Psoas muscle (tissue), 7 donors: ENCODE measurements at regions not wholly inside any gene's neighbourhood (a gene's known extent, or its start where the extent isn't known, plus 50 kb on each side); places are given as distances from the start of the nearest gene placed in this dataset.

ENCODE experiments used
- ATAC-seq, 4 donors: fragments of 200-7000 bp; cut with Tn5 transposase; one replicate each; pipeline ENCODE4 v1.9.1; 2020; ENCODE audit warnings: moderate library complexity in 3 of 4, mild to moderate bottlenecking in 2 of 4
- DNase-seq, 2 donors: peaks; one replicate each; pipeline ENCODE4 v3.0.0-alpha.2; 2020
- H3K27ac ChIP-seq: fragments of 200-600 bp; one replicate; pipeline ENCODE4 v1.8.0; 2022
- H3K27me3 ChIP-seq, 3 donors: fragments of 200-600 bp in 1 of 3; one replicate each; pipeline versions ENCODE4 v1.6.1 to v1.8.0; 2013 to 2022; ENCODE audit warnings: low read length in 2 of 3, mild to moderate bottlenecking in 2 of 3, moderate library complexity in 1 of 3; ENCODE audit not compliant: insufficient read depth in 3 of 3
- H3K36me3 ChIP-seq, 2 donors: fragments of 200-600 bp in 1 of 2; one replicate each; pipeline versions ENCODE4 v1.6.1 to v1.8.0; 2013 to 2022; ENCODE audit warnings: low read depth in 1 of 2, mild to moderate bottlenecking in 1 of 2, moderate library complexity in 1 of 2; ENCODE audit not compliant: insufficient read depth in 1 of 2
- H3K4me1 ChIP-seq: fragments of 200-600 bp; one replicate; pipeline ENCODE4 v1.8.0; 2022
- H3K4me3 ChIP-seq: fragments of 200-600 bp; one replicate; pipeline ENCODE4 v1.8.0; 2022; ENCODE audit warnings: mild to moderate bottlenecking
- H3K9me3 ChIP-seq: fragments of 200-600 bp; one replicate; pipeline ENCODE4 v1.8.0; 2022
- WGBS, 3 donors: extraction: QIAGEN DNeasy Blood & Tissue Kit; methylation state at CpG; one replicate each; pipeline versions ENCODE4 v1.1.6 to v1.1.7; 2013; 5-methylcytosine and 5-hydroxymethylcytosine counted together
- intact Hi-C, 2 donors: fragments of 100-400 bp; cut with DNase I; formaldehyde crosslinking; loops; one replicate each; pipeline versions ENCODE4 v1.11.0 to v1.14.2; 2022
- TF ChIP-seq, protein P1 (sequence below): fragments of 200-600 bp; IDR thresholded peaks from one replicate; pipeline ENCODE4 v1.8.0; 2022; ENCODE audit warnings: antibody characterized with exemption
- donor health status: healthy with polysubstance abuse.
- donor health status: DM: no; HTN: no; CAD: no; lungs with moderate emphysema.
- donor health status: Bipolar disorder and iron deficiency.
- donor health status: healthy.
- donor health status: DM: yes; HTN: yes; CAD: no.
- donor health status: DM: no; HTN: no; CAD: no.
- donor health status: DM: yes; HTN: yes; CAD: no.

DNA sequence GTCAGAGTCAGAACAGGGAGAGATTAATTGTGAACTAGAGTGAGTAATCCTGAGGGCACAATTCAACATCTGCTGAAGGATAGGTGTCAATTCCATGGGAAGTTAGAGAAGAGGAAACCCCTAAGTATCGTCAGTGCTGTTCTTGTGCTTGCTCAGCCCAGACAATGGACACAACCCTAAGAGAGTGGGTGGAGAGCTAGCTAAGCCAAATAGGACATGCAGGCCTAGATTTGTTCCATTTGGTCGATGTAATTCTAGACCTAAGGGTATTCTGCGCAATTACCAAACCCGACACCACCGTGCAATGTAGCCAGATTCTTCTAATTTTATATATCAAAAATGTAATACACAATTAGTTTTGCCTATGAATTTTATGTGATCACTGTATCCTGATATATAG lies 431.6 kb downstream of the SH3GL2 start:
- Histone ChIP-seq H3K36me3 (no peaks in the 10 kb centered on the region), H3K4me3 (no peak overlapping the region), H3K9me3 (no peaks in the 10 kb centered on the region), H3K4me1 (no peaks in the 10 kb centered on the region), H3K27me3 (no peaks in the 10 kb centered on the region), H3K27ac (no peak overlapping the region)
- 47 to 65% (median 48%) methylated on average over 5 of the region's 5 CpGs for WGBS, 3 donors
- intact Hi-C loops = no loop called here
- TF ChIP-seq, protein P1, sequence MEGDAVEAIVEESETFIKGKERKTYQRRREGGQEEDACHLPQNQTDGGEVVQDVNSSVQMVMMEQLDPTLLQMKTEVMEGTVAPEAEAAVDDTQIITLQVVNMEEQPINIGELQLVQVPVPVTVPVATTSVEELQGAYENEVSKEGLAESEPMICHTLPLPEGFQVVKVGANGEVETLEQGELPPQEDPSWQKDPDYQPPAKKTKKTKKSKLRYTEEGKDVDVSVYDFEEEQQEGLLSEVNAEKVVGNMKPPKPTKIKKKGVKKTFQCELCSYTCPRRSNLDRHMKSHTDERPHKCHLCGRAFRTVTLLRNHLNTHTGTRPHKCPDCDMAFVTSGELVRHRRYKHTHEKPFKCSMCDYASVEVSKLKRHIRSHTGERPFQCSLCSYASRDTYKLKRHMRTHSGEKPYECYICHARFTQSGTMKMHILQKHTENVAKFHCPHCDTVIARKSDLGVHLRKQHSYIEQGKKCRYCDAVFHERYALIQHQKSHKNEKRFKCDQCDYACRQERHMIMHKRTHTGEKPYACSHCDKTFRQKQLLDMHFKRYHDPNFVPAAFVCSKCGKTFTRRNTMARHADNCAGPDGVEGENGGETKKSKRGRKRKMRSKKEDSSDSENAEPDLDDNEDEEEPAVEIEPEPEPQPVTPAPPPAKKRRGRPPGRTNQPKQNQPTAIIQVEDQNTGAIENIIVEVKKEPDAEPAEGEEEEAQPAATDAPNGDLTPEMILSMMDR = no peak
- no peak for DNase-seq
- no peak for ATAC-seq

DNA sequence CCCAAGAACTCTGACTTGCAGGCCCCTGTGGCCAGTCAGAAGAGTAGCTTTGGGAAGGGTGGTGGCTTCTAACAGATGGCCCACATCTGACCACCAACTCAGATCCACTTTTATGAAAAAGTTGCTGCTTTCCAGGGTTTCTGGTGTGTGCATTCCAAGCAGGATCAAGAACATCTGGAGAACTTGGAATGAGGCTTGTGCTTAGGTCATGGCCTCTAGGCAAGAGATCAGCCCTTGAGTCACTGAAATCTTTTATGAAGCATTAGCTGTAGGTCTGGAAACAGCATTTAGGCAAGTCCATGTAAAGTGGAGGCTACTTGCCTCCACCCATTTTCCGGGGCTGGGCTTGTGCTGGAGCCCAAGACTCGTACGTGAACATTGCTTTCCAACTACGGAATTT lies 433.3 kb downstream of the SH3GL2 start:
- Histone ChIP-seq H3K27me3 (no peaks in the 10 kb centered on the region), H3K4me1 (no peaks in the 10 kb centered on the region), H3K27ac (no peak overlapping the region), H3K36me3 (no peaks in the 10 kb centered on the region), H3K9me3 (no peaks in the 10 kb centered on the region), H3K4me3 (no peak overlapping the region)
- DNase-seq = no peak
- WGBS, 3 donors = 57 to 71% (median 60%) methylated on average over 4 of the region's 4 CpGs
- ATAC-seq = no peak
- intact Hi-C loops = no loop called here
- TF ChIP-seq, protein P1 = no peak

DNA sequence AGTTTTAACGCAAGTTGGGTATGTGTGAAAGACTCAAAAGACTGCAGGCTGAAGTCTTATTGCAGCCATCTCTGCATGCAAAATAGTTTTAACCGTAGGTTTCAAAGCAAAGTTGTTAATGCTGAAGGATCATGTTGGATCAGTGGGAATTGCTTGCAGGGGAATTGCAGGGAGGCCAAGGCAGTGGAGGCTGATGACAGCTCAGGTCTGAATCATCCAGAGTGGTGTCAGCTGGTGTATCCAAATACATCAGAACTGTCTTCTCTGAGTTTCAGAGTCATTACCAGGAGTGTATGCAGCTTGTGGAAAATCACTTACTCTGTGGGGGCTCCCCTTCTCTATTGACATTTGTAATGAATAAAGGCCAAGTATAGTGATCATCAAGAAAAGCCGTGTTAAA lies 435.7 kb downstream of the SH3GL2 start:
- TF ChIP-seq, protein P1 = no peak
- Histone ChIP-seq H3K36me3 (no peaks in the 10 kb centered on the region), H3K9me3 (no peaks in the 10 kb centered on the region), H3K27me3 (no peaks in the 10 kb centered on the region), H3K4me3 (no peak overlapping the region), H3K4me1 (no peaks in the 10 kb centered on the region), H3K27ac (no peak overlapping the region)
- no peak for ATAC-seq
- no peak for DNase-seq
- intact Hi-C loops = no loop called here
- 60 to 62% (median 62%) methylated on average over 3 of the region's 3 CpGs for WGBS, 3 donors

DNA sequence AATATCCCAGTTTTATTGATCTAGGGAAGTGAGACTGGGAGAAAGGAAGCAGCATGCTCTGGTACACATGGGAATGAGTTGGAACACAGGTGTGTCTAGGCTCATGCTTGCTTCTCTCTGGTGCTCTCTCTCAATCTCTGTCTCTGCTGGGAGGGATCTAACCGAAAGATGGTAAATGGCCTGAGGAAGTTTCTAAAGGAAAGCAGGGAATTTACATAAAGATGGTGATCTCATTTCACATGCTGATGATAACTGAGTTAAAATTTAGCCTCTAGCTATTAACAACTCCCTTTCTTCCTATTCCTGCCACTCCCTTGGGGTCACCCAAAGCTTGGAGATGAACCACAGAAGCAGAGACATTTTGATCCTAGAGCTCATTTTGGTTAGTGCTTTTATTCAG lies 436.2 kb downstream of the SH3GL2 start:
- no peaks in the 10 kb centered on the region for H3K36me3 ChIP-seq
- TF ChIP-seq, protein P1 = no peak
- H3K9me3 ChIP-seq = no peaks in the 10 kb centered on the region
- DNase-seq = no peak
- intact Hi-C loops = no loop called here
- H3K4me3 ChIP-seq = no peak overlapping the region
- WGBS, 3 donors = 81 to 100% (median 96%) methylated on average over 1 of the region's 1 CpG
- no peaks in the 10 kb centered on the region for H3K27me3 ChIP-seq
- H3K27ac ChIP-seq = no peak overlapping the region
- no peak for ATAC-seq
- no peaks in the 10 kb centered on the region for H3K4me1 ChIP-seq

DNA sequence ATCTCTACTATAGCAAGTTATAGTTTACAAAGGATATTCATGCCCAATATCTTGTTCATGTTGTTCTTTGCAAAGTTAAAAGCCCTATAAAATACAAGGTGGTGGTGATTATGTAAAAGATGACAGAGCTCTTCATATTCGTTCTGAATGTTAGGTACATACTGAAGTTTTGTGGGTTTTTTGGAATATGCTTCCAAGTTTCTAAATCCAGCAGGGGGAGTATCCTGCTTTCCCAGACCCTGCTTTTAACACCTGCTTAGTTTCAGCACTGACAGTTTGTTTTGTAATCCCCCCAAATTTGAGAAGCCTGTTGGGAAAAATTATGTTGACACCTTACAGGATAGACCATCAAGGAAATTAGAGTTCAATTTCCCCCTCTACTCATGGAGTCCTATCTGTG lies 438.3 kb downstream of the SH3GL2 start:
- H3K27me3 ChIP-seq = no peaks in the 10 kb centered on the region
- TF ChIP-seq, protein P1 = no peak
- H3K4me3 ChIP-seq = no peak overlapping the region
- H3K27ac ChIP-seq = no peak overlapping the region
- H3K36me3 ChIP-seq = no peaks in the 10 kb centered on the region
- no peaks in the 10 kb centered on the region for H3K4me1 ChIP-seq
- ATAC-seq (no peak), DNase-seq (no peak)
- intact Hi-C loops = no loop called here
- WGBS, 3 donors = 38 to 58% (median 47%) methylated on average over 1 of the region's 1 CpG
- no peaks in the 10 kb centered on the region for H3K9me3 ChIP-seq
